ENCODE measurements at regions not wholly inside any gene's neighbourhood (a gene's known extent, or its start where the extent isn't known, plus 50 kb on each side); places are given as distances from the start of the nearest gene placed in this dataset.

DNA sequence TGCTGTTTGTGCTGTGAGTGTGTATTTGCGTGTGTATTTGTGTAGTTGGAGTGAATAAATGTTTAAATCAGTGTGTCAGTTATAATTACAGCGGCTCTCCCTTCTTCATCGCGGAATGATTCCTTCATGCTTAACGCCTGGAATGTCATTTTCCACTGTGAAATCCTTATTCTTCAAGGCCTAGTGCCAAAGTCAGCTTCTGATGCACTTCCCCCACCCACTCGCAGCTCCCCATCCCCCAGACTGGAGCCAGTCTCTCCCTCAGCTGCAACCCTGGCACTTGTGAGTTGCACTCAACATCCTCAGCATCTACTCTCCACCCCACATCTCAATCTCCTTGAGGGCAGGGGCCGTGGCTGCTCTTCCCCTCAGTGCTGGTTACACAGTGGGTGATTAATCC, 583.0 kb downstream of the BCOR start:
- TF ChIP-seq POLR2A (IDR thresholded peaks at IDR 0.05) (no peak), POLR2AphosphoS5 (IDR thresholded peaks at IDR 0.05) (no peak)
- TF ChIP-seq, protein P1, sequence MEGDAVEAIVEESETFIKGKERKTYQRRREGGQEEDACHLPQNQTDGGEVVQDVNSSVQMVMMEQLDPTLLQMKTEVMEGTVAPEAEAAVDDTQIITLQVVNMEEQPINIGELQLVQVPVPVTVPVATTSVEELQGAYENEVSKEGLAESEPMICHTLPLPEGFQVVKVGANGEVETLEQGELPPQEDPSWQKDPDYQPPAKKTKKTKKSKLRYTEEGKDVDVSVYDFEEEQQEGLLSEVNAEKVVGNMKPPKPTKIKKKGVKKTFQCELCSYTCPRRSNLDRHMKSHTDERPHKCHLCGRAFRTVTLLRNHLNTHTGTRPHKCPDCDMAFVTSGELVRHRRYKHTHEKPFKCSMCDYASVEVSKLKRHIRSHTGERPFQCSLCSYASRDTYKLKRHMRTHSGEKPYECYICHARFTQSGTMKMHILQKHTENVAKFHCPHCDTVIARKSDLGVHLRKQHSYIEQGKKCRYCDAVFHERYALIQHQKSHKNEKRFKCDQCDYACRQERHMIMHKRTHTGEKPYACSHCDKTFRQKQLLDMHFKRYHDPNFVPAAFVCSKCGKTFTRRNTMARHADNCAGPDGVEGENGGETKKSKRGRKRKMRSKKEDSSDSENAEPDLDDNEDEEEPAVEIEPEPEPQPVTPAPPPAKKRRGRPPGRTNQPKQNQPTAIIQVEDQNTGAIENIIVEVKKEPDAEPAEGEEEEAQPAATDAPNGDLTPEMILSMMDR (IDR thresholded peaks at IDR 0.05 in 8 of 11, conservative IDR thresholded peaks at IDR 0.05 in 3 of 11): no peak
- Histone ChIP-seq H3K27me3 (replicated peaks in 1 of 7) (peaks cover 0 to 36% (median 0%) of the 10 kb centered on the region in 7 donors), H3K27ac (peak overlapping the region in 1 of 8 donors; percentile 18), H3K4me3 (no peak overlapping the region), H3K4me1 (no peaks in the 10 kb centered on the region), H3K9me3 (peaks cover 0 to 7% (median 2%) of the 10 kb centered on the region in 8 donors), H3K36me3 (no peaks in the 10 kb centered on the region)
- WGBS, 5 donors: 56 to 84% (median 69%) methylated on average over 7 of the region's 7 CpGs
- DNase-seq: no peak
- intact Hi-C loops (cut with DNase I; ENCODE audit: low total_unique reads): no loop called here

DNA sequence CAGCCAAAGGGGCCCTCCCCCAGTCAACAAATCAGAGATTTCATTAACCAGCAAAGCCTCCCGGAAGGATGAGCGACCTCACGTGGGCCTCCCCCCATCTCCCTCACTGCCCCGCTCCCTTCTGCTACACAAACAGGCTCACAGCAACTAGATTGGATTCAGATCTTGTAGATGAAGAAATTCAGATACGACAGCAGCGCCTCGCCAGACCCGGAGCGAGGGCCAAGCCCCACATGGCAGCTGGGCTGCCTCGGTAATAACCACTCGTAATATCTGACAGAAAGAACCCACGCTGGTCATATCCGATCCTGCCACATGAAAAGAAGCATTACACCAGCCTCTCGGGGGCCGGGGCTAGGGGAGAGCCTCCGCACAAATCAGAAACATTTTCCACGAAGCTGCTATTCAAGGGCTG, 581.3 kb downstream of the BCOR start:
- TF ChIP-seq POLR2A (IDR thresholded peaks at IDR 0.05): no peak
- no peak for TF ChIP-seq POLR2AphosphoS5 (IDR thresholded peaks at IDR 0.05)
- TF ChIP-seq, protein P1 (IDR thresholded peaks at IDR 0.05 in 8 of 11, conservative IDR thresholded peaks at IDR 0.05 in 3 of 11): no peak
- no peaks in the 10 kb centered on the region for H3K4me1 ChIP-seq
- no peak for DNase-seq
- H3K9me3 ChIP-seq: no peaks in the 10 kb centered on the region
- H3K27ac ChIP-seq: no peak overlapping the region
- 74 to 94% (median 79%) methylated on average over 16 to 17 of the region's 17 CpGs for WGBS, 5 donors
- H3K27me3 ChIP-seq (replicated peaks in 1 of 7): peaks cover 0 to 36% (median 0%) of the 10 kb centered on the region in 7 donors
- H3K36me3 ChIP-seq: no peaks in the 10 kb centered on the region
- H3K4me3 ChIP-seq: no peak overlapping the region
- intact Hi-C loops (cut with DNase I; ENCODE audit: low total_unique reads): no loop called here

DNA sequence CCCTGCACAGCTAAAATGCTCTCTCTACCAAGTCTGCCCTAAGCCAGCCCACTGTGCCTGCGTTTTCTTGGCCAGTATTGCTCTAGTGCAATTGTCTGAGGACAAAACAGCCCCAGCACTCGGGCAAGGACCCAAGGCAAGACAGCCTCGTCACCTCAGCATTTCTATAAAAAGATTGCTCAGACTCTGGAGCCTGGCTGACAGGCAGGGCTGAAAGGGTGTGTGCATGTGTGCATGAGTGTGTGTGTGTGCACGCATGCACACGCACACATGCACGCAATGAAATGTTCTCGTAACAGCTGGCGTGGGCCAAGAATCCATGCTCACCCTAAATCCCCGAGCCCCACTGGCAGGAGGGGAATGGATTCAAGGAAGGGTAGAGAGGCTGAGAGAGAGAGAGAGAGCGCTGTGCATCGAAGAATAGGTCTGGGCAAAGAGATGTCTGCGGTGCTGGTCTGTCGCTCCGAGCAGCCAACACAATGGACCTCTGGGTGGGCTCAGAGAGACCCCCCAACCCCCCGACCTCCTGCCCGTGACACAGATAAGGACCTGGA, 579.2 kb downstream of the BCOR start:
- intact Hi-C loops (cut with DNase I; ENCODE audit: low total_unique reads): no loop called here
- no peaks in the 10 kb centered on the region for H3K4me1 ChIP-seq
- H3K9me3 ChIP-seq: peaks cover 0 to 2% (median 0%) of the 10 kb centered on the region in 8 donors
- peaks cover 0 to 32% (median 0%) of the 10 kb centered on the region in 7 donors for H3K27me3 ChIP-seq (replicated peaks in 1 of 7)
- TF ChIP-seq, protein P1 (IDR thresholded peaks at IDR 0.05 in 8 of 11, conservative IDR thresholded peaks at IDR 0.05 in 3 of 11): no peak
- TF ChIP-seq POLR2AphosphoS5 (IDR thresholded peaks at IDR 0.05) (no peak), POLR2A (IDR thresholded peaks at IDR 0.05) (no peak)
- no peaks in the 10 kb centered on the region for H3K36me3 ChIP-seq
- no peak overlapping the region for H3K4me3 ChIP-seq
- H3K27ac ChIP-seq: no peak overlapping the region
- 72 to 87% (median 84%) methylated on average over 11 to 16 of the region's 16 CpGs for WGBS, 5 donors
- DNase-seq: no peak

DNA sequence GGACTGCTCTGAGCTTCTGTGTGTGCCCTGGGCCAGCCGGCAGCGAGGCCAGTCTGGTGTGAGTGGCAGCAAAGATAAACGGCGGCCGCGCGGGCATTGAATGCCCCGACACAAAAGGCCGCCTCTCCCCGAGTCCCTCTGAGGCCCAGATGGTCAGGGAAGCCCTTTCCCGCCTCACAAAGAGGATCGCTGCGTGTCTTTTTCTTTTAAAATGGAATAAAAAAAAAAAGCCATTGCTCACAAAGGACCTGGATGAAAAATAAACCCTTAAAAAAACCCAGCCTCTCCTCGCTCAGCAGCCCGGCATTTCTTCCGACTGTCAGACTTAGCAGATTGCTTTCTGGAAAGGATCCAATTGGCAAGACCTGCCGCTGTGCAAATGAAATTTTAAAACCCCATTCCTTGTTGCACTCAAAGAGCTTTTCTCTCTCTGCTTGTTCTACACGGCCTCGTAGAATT, 578.7 kb downstream of the BCOR start:
- Histone ChIP-seq H3K9me3 (peaks cover 0 to 7% (median 0%) of the 10 kb centered on the region in 8 donors), H3K27ac (no peak overlapping the region), H3K36me3 (no peaks in the 10 kb centered on the region), H3K4me3 (no peak overlapping the region), H3K27me3 (replicated peaks in 1 of 7) (peaks cover 0 to 28% (median 0%) of the 10 kb centered on the region in 7 donors), H3K4me1 (no peaks in the 10 kb centered on the region)
- no peak for DNase-seq
- WGBS, 5 donors: 45 to 67% (median 60%) methylated on average over 19 of the region's 19 CpGs
- TF ChIP-seq POLR2A (IDR thresholded peaks at IDR 0.05): no peak
- TF ChIP-seq, protein P1 (IDR thresholded peaks at IDR 0.05 in 8 of 11, conservative IDR thresholded peaks at IDR 0.05 in 3 of 11): no peak
- no peak for TF ChIP-seq POLR2AphosphoS5 (IDR thresholded peaks at IDR 0.05)
- intact Hi-C loops (cut with DNase I; ENCODE audit: low total_unique reads): no loop called here

Measured in spleen (tissue), 11 donors.